Fibroblast of skin of back (primary cell): ENCODE measurements at regions not wholly inside any gene's neighbourhood (a gene's known extent, or its start where the extent isn't known, plus 50 kb on each side); places are given as distances from the start of the nearest gene placed in this dataset.
A peak's percentile ranks its signal among the peaks of the same experiment; 100 is the strongest.
"Not testable (repeated sequence)": the region's sequence is repeated elsewhere in the genome, so short reads cannot be mapped to it uniquely, and the experiment has no call there.

Experiments
- DNase-seq: peaks from one replicate; pipeline ENCODE4 v3.0.0-alpha.2; 2013

GRCh38 chr14:44873536-44873935, 88.2 kb downstream of the KLHL28 start:
- DNase-seq: no peak

GRCh38 chr14:44866770-44867169, 95.0 kb downstream of the KLHL28 start:
- DNase-seq: no peak

GRCh38 chr14:44866322-44866721, 95.4 kb downstream of the KLHL28 start:
- DNase-seq: no peak

DNA sequence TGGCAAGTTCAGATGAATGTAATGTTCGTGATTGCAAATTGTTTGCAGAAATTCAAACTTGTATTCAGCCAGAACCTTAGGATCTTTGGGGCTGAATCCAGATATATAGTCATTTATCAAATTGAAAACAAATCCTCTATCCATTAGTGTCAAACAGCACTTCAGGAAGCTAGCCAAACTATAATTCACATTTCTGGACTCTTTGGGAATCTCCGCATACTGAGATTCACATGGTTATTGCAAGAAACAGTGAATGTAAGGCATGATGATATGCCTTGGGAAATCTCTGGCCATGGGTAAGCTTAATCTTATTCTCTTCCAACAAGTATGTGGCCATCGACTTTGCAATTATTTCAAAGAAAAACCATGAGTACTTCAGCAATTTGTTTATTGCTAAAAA, 98.5 kb downstream of the KLHL28 start:
- DNase-seq: no peak

- DNase-seq: no peak
These were observed 107.6 kb downstream of the KLHL28 start for GRCh38 chr14:44854114-44854513.

GRCh38 chr14:44847526-44848309, 114.0 kb downstream of the KLHL28 start:
- peak; percentile 7 for DNase-seq

GRCh38 chr14:44846232-44846824, 115.4 kb downstream of the KLHL28 start:
- DNase-seq: peak; percentile 37

- not testable (repeated sequence) for DNase-seq
These were observed 125.8 kb downstream of the KLHL28 start for GRCh38 chr14:44835928-44836327.

- peak; percentile 19 for DNase-seq
These were observed 128.2 kb downstream of the KLHL28 start for GRCh38 chr14:44833376-44834060.

- no peak for DNase-seq
These were observed 131.4 kb downstream of the KLHL28 start for GRCh38 chr14:44830371-44830770.

DNA sequence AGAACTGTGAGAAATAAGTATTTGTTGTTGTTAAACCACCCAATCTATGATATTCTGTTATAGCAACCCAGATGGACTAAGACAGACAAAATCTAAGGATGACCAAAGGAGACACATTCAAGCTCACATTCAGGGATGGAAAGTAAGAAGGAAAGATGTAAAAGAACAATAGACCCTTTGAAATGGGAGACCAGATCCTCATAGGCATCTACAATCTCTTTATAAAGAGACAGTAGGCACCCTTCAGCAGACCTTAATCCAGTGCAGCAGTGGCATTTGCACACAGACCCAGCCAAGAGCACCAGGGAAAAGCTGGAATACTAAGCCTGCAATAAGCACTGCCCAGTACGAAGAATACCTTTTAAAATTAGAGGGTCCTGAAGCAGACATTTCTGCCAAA, 132.7 kb downstream of the KLHL28 start:
- no peak for DNase-seq

DNA sequence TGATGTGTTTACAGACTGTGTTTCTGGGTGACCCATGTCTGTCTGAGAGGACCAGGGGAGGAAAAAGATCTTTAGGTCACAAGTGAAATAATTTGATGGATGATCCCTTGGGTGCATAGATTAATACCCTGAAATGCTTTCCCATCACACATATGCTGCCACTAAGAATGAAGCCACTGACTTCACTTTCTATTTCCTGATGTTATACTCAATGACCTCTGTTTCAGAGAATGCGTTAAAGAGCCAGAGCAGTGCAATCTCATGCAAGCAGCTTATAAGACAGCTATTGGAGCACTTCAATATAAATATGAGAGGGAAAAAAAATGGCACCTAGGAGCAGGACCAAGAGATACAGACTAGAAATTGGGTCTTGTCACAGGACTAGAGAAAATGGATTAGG, 133.7 kb downstream of the KLHL28 start:
- DNase-seq: no peak

- no peak for DNase-seq
These were observed 141.3 kb downstream of the KLHL28 start for GRCh38 chr14:44820230-44820964.

DNA sequence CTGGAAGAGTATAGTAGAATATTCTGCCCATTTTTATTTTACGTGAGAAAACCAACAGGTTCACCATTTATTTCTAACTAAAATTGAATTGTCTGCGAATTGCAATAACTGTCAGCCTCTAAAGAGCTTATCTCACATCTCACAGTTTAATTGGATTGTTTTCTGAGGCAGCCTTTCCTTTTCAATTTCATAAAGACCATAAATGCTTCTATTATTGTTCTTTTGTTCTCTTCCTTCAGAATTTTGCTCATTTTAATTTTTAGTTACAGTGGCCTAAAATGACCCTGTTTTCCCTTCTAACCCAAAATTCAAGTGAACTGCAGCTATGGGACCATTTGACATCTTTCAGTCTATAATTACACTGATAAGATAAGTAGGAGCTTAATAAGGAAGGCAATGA, 147.6 kb downstream of the KLHL28 start:
- DNase-seq: no peak

GRCh38 chr14:44812672-44813071, 149.1 kb downstream of the KLHL28 start:
- no peak for DNase-seq

DNA sequence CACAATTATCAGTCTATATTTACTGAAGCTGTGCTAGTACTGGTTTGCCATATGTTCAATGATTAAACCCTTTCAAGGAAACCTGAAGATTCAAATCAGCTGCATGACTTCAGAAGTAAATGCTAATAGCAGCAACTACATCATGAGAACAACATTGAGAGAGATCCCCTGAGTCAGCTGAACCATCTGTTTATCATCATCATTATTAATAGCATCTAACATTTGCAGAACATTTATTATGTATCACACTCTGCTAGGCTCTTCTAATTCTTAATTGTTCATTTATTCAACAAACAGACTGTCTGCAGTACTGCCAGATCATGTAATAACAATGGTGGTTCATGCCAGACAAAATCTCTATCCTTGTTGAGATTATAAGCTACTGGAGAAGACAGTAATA, 157.4 kb downstream of the KLHL28 start:
- DNase-seq: no peak

- DNase-seq: peak; percentile 71
These were observed 158.4 kb downstream of the KLHL28 start for GRCh38 chr14:44803239-44803905.

DNA sequence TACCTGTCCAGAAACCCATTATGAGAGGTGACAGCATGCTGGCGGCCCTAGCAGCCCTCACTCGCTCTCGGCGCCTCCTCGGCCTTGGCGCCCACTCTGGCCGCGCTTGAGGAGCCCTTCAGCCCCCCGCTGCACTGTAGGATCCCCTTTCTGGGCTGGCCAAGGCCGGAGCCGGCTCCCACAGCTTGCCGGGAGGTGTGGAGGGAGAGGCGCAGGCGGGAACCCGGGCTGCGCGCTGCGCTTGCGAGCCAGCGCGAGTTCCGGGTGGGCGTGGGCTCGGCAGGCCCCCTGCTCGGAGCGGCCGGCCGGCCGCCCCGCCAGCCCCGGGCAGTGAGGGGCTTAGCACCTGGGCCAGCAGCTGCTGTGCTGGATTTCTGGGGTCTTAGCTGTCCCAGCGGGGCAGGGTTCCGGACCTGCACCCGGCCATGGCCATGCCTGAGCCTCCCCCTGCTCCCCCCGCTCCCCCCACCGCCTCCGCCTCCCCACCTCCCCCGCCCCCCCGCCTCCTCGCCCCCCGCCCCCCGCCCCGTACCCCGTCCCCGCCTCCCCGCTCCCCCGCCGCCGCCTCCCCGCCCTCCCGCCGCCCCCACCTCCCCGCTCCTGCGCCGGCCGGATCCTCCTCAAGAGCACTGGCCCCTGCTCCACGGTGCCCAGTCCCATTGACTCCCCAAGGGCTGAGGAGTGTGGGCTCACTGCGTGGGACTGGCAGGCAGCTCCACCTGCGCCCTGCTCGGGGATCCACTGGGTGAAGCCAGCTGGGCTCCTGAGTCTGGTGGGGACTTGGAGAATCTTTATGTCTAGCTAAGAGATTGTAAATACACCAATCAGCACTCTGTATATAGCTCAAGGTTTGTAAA, 163.1 kb downstream of the KLHL28 start:
- DNase-seq: no peak

DNA sequence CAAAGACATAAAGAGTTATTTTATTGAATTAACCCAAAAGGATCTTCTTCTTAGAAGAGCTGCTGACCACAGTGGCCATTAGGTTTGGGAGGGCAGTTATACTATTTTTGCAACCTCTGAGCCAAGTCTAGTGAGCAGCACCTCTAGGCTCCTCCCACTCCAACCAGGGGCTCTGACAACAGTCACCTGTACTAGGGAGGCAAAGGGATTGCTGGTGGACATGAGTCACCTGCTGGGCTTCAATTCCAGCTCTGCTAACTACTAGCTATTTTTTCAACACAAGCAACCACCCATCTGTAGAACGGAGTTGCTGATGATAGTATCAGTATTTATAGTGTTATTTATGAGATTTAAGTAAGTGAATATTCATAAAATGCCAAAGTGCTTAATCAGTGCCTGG, 166.0 kb downstream of the KLHL28 start:
- no peak for DNase-seq

- no peak for DNase-seq
These were observed 170.0 kb downstream of the KLHL28 start for GRCh38 chr14:44791730-44792129.

GRCh38 chr14:44788612-44789011, 173.1 kb downstream of the KLHL28 start:
- DNase-seq: no peak

GRCh38 chr14:44785096-44785495, 176.7 kb downstream of the KLHL28 start:
- DNase-seq: peak; percentile 1
